ENCODE measurements at regions not wholly inside any gene's neighbourhood (a gene's known extent, or its start where the extent isn't known, plus 50 kb on each side); places are given as distances from the start of the nearest gene placed in this dataset.
A peak's percentile ranks its signal among the peaks of the same experiment; 100 is the strongest.

DNA sequence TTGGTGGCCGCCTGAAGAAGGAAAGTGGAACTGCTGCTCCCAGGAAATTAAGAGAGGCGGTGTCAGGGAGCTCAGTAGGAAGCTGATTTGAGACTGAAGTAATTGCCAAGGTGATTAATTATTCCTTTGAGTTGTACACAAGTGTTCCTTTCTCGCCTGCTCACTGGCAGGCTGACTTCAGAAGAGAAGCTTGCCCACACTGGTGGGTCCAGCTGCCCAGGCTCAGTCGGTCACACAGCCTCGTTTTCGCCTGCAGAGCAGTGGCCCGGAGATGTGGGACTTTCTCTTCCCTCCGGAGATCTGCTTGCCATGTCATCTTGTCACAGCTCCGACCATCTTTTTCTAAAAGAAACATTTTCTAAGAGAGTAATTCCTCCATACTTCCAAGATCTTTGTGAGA lies 478.0 kb downstream of the MCTP2 start:
- TF ChIP-seq, protein P1, sequence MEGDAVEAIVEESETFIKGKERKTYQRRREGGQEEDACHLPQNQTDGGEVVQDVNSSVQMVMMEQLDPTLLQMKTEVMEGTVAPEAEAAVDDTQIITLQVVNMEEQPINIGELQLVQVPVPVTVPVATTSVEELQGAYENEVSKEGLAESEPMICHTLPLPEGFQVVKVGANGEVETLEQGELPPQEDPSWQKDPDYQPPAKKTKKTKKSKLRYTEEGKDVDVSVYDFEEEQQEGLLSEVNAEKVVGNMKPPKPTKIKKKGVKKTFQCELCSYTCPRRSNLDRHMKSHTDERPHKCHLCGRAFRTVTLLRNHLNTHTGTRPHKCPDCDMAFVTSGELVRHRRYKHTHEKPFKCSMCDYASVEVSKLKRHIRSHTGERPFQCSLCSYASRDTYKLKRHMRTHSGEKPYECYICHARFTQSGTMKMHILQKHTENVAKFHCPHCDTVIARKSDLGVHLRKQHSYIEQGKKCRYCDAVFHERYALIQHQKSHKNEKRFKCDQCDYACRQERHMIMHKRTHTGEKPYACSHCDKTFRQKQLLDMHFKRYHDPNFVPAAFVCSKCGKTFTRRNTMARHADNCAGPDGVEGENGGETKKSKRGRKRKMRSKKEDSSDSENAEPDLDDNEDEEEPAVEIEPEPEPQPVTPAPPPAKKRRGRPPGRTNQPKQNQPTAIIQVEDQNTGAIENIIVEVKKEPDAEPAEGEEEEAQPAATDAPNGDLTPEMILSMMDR (IDR thresholded peaks at IDR 0.05; ENCODE audit: poor library complexity, severe bottlenecking), result no peak
- H3K36me3 ChIP-seq (ENCODE audit: low read depth), result no peaks in the 10 kb centered on the region

DNA sequence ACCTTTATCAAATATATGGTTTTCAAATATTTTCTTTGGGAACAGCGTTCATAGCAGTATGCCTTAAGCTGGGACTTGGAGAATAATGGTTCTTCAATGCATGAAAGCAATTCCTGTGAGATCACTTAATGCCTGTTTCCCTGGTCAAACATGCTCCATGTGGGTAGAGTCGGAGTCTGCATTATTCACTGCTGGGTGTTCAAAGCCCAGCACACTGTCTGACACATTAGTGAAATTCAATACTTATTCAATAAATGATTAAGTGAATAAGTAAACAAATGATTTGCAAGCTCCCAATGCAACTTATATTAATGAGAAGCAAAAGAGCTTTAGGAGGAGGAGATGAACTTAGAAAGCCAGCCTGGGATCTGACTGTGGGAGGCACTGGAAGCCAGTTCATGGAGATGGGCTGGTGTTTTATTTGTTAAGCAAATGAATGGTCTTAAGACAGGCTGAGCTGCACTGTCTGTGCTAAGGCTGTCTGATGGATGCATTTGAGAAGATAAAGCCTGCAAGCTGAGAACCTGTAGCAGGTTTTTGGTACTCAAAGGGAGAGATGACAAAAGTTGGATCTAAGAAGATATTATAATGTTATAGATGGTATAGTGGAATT lies 490.8 kb downstream of the MCTP2 start:
- Histone ChIP-seq H3K27ac (ENCODE audit: poor library complexity, severe bottlenecking) (no peak overlapping the region), H3K4me3 (ENCODE audit: severe bottlenecking) (no peak overlapping the region), H3K4me1 (ENCODE audit: insufficient read depth, poor library complexity, severe bottlenecking) (peaks cover 6% of the 10 kb centered on the region), H3K36me3 (ENCODE audit: low read depth) (no peaks in the 10 kb centered on the region), H3K27me3 (ENCODE audit: insufficient read depth, poor library complexity, severe bottlenecking) (no peaks in the 10 kb centered on the region), H3K9me3 (ENCODE audit: severe bottlenecking) (no peaks in the 10 kb centered on the region)
- DNase-seq (ENCODE audit: low spot score), result no peak
- TF ChIP-seq, protein P1 (IDR thresholded peaks at IDR 0.05; ENCODE audit: poor library complexity, severe bottlenecking), result no peak
- ATAC-seq (ENCODE audit: low read depth), result peak; percentile 70

More for the DNA sequence above, 478.0 kb downstream of the MCTP2 start:
- no peak overlapping the region for H3K27ac ChIP-seq (ENCODE audit: poor library complexity, severe bottlenecking)
- H3K4me3 ChIP-seq (ENCODE audit: severe bottlenecking), result no peak overlapping the region
- no peaks in the 10 kb centered on the region for H3K4me1 ChIP-seq (ENCODE audit: insufficient read depth, poor library complexity, severe bottlenecking)
- no peaks in the 10 kb centered on the region for H3K27me3 ChIP-seq (ENCODE audit: insufficient read depth, poor library complexity, severe bottlenecking)
- ATAC-seq (ENCODE audit: low read depth) (no peak), DNase-seq (ENCODE audit: low spot score) (no peak)
- H3K9me3 ChIP-seq (ENCODE audit: severe bottlenecking), result no peaks in the 10 kb centered on the region

DNA sequence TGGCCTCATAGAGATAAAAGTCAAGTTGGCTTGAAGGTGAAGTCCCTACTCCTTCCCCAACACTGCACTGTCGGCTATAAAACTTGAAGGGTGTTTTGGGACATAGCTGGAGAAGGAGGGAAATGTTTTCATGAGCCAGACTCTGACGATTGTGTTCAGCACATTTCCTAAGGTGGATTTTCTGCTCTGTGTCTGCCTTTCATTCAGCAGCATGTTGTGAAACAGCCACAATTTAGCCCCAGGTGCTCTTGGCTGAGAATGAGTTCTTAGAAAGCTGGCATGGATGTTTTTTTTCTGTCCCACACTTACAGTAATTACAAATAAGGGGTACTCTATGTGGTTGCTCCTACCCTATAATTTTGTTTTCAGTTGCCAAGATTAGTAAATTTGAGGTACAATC lies 492.4 kb downstream of the MCTP2 start:
- Histone ChIP-seq H3K4me1 (ENCODE audit: insufficient read depth, poor library complexity, severe bottlenecking) (peaks cover 6% of the 10 kb centered on the region), H3K4me3 (ENCODE audit: severe bottlenecking) (no peak overlapping the region), H3K27ac (ENCODE audit: poor library complexity, severe bottlenecking) (no peak overlapping the region), H3K36me3 (ENCODE audit: low read depth) (no peaks in the 10 kb centered on the region), H3K27me3 (ENCODE audit: insufficient read depth, poor library complexity, severe bottlenecking) (no peaks in the 10 kb centered on the region), H3K9me3 (ENCODE audit: severe bottlenecking) (no peaks in the 10 kb centered on the region)
- TF ChIP-seq, protein P1 (IDR thresholded peaks at IDR 0.05; ENCODE audit: poor library complexity, severe bottlenecking), result no peak
- peak; percentile 63 for ATAC-seq (ENCODE audit: low read depth)
- DNase-seq (ENCODE audit: low spot score), result no peak

DNA sequence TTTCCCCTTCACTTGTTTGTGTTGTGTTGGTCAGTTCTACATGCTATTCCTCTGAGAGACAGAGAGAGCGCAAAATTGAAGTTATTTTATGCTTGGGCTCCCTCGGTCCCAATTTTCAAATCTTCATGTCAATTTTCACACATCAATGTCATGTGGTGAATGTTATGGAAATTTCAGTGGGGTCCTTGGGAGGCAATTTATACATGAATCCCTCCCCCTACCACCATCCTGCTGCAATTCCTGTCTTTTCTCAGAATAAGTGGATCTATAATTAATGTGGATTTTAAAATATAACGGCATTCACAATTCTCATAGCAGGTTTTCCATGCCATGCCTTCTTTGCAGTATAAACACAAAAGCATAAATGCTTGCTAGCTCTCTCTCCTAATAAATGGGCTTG lies 499.9 kb downstream of the MCTP2 start:
- Histone ChIP-seq H3K4me3 (ENCODE audit: severe bottlenecking) (no peak overlapping the region), H3K4me1 (ENCODE audit: insufficient read depth, poor library complexity, severe bottlenecking) (no peaks in the 10 kb centered on the region), H3K27ac (ENCODE audit: poor library complexity, severe bottlenecking) (no peak overlapping the region), H3K9me3 (ENCODE audit: severe bottlenecking) (no peaks in the 10 kb centered on the region), H3K36me3 (ENCODE audit: low read depth) (no peaks in the 10 kb centered on the region), H3K27me3 (ENCODE audit: insufficient read depth, poor library complexity, severe bottlenecking) (no peaks in the 10 kb centered on the region)
- no peak for ATAC-seq (ENCODE audit: low read depth)
- no peak for DNase-seq (ENCODE audit: low spot score)
- TF ChIP-seq, protein P1 (IDR thresholded peaks at IDR 0.05; ENCODE audit: poor library complexity, severe bottlenecking), result no peak

DNA sequence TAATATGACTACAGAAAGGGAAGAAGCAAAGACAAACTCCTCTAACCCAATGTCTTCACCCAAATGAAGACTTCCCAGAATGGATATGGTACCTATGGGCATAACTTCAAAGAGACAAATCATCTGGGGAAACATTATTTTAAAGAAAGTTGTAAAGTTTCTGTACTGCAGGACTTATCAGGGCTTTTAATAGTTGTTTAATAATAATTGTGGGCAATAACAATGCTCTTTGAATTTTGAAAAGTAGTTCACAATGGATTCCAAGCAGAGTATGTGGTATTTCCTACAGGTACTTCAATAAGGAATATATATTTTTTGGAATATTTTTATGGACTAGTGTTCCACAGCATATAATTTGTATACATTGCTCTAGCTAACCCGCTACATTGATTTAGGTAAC lies 503.1 kb downstream of the MCTP2 start:
- H3K4me1 ChIP-seq (ENCODE audit: insufficient read depth, poor library complexity, severe bottlenecking), result no peaks in the 10 kb centered on the region
- H3K4me3 ChIP-seq (ENCODE audit: severe bottlenecking), result no peak overlapping the region
- ATAC-seq (ENCODE audit: low read depth), result no peak
- no peak for DNase-seq (ENCODE audit: low spot score)
- H3K9me3 ChIP-seq (ENCODE audit: severe bottlenecking), result no peaks in the 10 kb centered on the region
- H3K27ac ChIP-seq (ENCODE audit: poor library complexity, severe bottlenecking), result no peak overlapping the region
- TF ChIP-seq, protein P1 (IDR thresholded peaks at IDR 0.05; ENCODE audit: poor library complexity, severe bottlenecking), result no peak
- no peaks in the 10 kb centered on the region for H3K27me3 ChIP-seq (ENCODE audit: insufficient read depth, poor library complexity, severe bottlenecking)
- H3K36me3 ChIP-seq (ENCODE audit: low read depth), result no peaks in the 10 kb centered on the region
